GM20000 (cell line): ENCODE measurements at regions not wholly inside any gene's neighbourhood (a gene's known extent, or its start where the extent isn't known, plus 50 kb on each side); places are given as distances from the start of the nearest gene placed in this dataset.
"Not testable (repeated sequence)": the region's sequence is repeated elsewhere in the genome, so short reads cannot be mapped to it uniquely, and the experiment has no call there.

ENCODE experiments used
- DNase-seq: peaks from one replicate; pipeline ENCODE4 v3.0.0; 2012; ENCODE audit warnings: low spot score
- TF ChIP-seq, protein P1 (sequence below): IDR thresholded peaks from 2 replicates; pipeline ENCODE4 v1.5.1; 2012; ENCODE audit warnings: mild to moderate bottlenecking, control low read depth; ENCODE audit errors: extremely low read depth, missing control alignments

DNA sequence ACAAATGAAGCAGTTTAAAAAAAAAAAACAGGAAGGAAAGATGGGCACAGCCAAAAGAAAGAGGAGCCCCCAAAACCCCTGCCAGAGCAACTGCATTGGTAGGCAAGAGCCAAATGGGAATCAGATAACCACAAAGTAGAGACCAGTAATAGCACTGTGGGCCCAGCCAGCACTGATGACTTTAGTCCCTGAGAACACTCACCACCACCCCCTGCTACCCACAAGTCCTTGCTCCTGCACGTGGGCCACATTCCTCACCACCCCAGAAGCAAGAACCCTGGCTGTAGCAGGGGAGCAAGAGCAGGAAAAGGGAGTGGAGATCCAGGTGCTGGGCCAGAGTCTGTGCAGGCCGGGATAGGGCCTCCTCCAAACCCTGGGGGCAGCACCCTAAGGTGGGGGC lies 86.1 kb downstream of the RRAGC start:
- DNase-seq = no peak
- TF ChIP-seq, protein P1, sequence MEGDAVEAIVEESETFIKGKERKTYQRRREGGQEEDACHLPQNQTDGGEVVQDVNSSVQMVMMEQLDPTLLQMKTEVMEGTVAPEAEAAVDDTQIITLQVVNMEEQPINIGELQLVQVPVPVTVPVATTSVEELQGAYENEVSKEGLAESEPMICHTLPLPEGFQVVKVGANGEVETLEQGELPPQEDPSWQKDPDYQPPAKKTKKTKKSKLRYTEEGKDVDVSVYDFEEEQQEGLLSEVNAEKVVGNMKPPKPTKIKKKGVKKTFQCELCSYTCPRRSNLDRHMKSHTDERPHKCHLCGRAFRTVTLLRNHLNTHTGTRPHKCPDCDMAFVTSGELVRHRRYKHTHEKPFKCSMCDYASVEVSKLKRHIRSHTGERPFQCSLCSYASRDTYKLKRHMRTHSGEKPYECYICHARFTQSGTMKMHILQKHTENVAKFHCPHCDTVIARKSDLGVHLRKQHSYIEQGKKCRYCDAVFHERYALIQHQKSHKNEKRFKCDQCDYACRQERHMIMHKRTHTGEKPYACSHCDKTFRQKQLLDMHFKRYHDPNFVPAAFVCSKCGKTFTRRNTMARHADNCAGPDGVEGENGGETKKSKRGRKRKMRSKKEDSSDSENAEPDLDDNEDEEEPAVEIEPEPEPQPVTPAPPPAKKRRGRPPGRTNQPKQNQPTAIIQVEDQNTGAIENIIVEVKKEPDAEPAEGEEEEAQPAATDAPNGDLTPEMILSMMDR = no peak

DNA sequence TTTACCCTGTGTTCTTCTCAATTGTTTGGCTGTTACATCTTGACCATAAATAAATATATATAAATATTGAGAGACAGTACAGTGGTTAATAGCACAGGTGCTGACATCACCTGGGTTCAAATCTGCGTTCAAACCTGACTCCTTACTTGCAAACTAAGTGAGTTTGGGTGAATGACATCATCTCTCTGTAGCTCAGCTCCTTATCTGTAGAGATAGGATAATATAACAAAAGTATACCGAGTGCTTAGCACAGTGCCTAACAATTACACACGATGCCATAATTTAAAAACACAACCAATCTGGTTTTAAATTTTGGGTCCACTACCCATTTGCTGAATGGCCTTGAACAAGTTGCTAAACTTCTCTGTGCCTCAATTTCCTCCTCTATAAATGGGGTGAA lies 86.6 kb downstream of the RRAGC start:
- TF ChIP-seq, protein P1 = no peak
- DNase-seq = no peak

DNA sequence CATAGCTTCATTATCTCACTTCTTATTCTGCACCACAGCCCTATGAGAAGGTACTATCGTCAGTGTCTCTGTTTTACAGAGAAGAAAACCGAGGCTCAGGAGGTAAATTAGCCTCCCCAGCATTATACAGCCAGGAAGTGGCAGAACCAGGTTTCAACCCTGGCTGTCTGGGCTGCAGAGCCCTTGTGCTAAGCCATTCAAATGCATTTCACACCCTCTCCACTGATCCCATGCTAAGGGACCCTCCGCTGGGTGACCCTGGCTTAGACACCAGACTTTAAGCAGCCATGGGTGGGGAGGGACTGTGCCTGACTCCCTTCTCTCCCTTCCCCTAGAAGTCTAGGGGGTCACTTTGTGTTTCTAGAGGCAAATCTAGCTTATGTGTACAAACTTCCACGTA lies 87.5 kb downstream of the RRAGC start:
- TF ChIP-seq, protein P1 = no peak
- DNase-seq = no peak

DNA sequence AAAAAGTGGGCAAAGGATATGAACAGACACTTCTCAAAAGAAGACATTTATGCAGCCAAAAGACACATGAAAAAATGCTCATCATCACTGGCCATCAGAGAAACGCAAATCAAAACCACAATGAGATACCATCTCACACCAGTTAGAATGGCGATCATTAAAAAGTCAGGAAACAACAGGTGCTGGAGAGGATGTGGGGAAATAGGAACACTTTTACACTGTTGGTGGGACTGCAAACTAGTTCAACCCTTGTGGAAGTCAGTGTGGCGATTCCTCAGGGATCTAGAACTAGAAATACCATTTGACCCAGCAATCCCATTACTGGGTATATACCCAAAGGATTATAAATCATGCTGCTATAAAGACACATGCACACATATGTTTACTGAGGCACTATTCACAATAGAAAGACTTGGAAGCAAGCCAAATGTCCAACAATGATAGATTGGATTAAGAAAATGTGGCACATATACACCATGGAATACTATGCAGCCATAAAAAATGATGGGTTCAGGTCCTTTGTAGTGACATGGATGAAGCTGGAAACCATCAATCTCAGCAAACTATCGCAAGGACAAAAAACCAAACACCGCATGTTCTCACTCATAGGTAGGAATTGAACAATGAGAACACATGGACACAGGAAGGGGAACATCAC lies 88.9 kb downstream of the RRAGC start:
- DNase-seq = not testable (repeated sequence)

DNA sequence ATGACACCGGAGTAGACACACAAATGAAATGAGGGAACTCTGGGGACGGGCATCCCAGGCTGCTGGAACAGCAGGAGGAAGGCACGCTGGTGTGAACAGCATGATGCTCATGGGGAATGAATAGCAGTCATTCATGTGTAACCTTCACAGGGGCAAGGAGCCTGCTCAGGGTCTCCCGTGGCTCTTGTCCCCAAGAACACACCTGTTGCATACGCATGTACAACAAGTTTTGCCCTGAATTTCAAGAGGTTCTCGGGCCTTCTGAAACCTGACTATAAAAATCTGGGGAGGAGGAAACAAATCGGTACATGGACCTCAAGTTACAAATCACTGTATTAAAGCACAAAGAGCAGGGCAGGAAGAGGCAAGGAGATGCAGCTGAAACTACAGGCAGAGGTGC lies 93.4 kb downstream of the RRAGC start:
- TF ChIP-seq, protein P1 = no peak
- DNase-seq = no peak

DNA sequence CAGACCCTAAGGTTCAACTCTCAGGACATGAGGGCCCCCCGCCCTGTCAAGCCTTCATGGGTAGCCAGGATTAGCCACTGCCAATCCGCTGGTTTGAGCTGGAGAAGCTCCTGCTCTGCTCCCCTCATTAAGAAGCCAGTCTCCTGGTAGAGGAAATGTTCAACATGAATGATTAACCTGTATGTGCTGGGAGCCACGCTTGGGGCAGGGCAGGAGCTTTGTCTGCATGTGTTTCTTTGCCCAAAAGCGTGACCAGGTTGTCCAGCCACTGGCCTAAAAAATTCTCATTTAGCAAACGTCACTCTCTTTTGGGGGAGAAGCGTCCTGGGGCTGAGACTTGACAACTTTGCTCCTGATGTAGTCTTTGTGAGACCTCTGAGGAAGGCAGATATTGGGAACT lies 96.5 kb downstream of the RRAGC start:
- no peak for DNase-seq
- TF ChIP-seq, protein P1 = no peak

DNA sequence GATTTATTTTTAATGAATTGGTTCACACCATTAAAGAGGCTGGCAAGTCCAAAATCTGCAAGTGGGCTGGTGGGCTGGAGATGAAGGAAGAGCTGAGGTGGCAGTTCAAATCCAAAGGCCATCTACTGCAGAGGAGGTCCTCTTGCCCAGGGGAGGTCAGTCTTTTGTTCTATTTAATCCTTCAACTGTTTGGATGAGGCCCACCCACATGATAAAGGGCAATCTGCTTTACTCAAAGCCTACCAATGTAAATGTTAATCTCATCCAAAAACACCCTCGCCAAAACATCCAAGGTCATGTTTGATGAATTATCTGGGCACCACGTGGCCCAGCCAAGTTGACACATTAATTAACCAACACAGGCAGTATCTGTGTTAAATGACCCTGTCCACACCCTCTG lies 99.0 kb downstream of the RRAGC start:
- TF ChIP-seq, protein P1 = no peak
- no peak for DNase-seq

DNA sequence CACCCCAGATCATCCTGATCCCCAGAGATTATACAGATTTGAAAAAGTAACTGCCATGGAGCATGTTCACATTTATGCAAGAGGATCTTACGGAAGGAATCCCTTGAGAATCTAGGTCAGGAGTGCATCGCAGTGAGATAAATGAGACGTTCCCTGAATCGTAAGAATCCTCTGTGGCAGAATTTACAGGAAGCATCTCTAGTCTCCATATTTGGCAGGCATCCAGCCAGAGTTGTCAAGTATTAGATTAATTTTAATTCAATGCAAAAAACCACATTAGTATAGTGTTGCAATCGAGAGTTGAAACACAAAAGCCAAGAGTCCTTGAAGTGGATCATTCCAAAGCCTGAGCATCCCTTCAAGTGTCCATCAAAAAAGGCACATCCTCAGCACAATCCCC lies 100.8 kb downstream of the RRAGC start:
- TF ChIP-seq, protein P1 = no peak
- no peak for DNase-seq
